OCI-LY1 (cell line): ENCODE measurements at regions not wholly inside any gene's neighbourhood (a gene's known extent, or its start where the extent isn't known, plus 50 kb on each side); places are given as distances from the start of the nearest gene placed in this dataset.

Experiments used
- H2AFZ ChIP-seq: fragments of 200-600 bp; sonication (generic), shearing (Covaris generic); 2 replicates; pipeline ENCODE4 v1.6.0; 2014; ENCODE audit warnings: antibody characterized with exemption, mild to moderate bottlenecking, low read length
- H3F3A ChIP-seq: fragments of 200-600 bp; sonication (generic), shearing (Covaris generic); 2 replicates; pipeline ENCODE4 v1.6.0; 2014; ENCODE audit warnings: mild to moderate bottlenecking, antibody characterized with exemption, low read length, moderate library complexity; ENCODE audit not compliant: insufficient read depth
- H3K27ac ChIP-seq: fragments of 200-600 bp; sonication (generic); 2 replicates; pipeline ENCODE4 v1.5.1; 2014; ENCODE audit warnings: low read length, mixed run types, mild to moderate bottlenecking, low read depth; ENCODE audit not compliant: poor library complexity, severe bottlenecking
- H3K27me3 ChIP-seq: fragments of 200-600 bp; sonication (generic); 2 replicates; pipeline ENCODE4 v1.6.0; 2014; ENCODE audit warnings: antibody characterized with exemption, mild to moderate bottlenecking, low read length, moderate library complexity; ENCODE audit not compliant: insufficient read depth
- H3K36me3 ChIP-seq: fragments of 200-600 bp; sonication (generic); 2 replicates; pipeline ENCODE4 v1.6.1; 2014; ENCODE audit warnings: mild to moderate bottlenecking, antibody characterized with exemption, low read length, moderate library complexity, mixed read lengths; ENCODE audit not compliant: insufficient read depth
- H3K4me1 ChIP-seq: fragments of 200-600 bp; sonication (generic); 2 replicates; pipeline ENCODE4 v1.5.1; 2014; ENCODE audit warnings: mild to moderate bottlenecking, low read length, moderate library complexity; ENCODE audit not compliant: insufficient read depth, severe bottlenecking
- H3K4me2 ChIP-seq: fragments of 200-600 bp; sonication (generic), shearing (Covaris generic); 2 replicates; pipeline ENCODE4 v1.6.1; 2014; ENCODE audit warnings: low read length
- H3K4me3 ChIP-seq: fragments of 200-600 bp; sonication (generic); 2 replicates; pipeline ENCODE4 v1.5.1; 2014; ENCODE audit warnings: low read length, low read depth, mild to moderate bottlenecking, mixed read lengths; ENCODE audit not compliant: poor library complexity, severe bottlenecking
- H3K79me2 ChIP-seq: fragments of 200-600 bp; shearing (Covaris generic); 2 replicates; pipeline ENCODE4 v1.6.1; 2016; ENCODE audit warnings: mixed run types, low read length, mixed read lengths; ENCODE audit not compliant: insufficient read depth
- H3K9ac ChIP-seq: fragments of 200-600 bp; sonication (generic), shearing (Covaris generic); 2 replicates; pipeline ENCODE4 v1.6.1; 2014; ENCODE audit warnings: mild to moderate bottlenecking, low read length, mixed read lengths
- H3K9me2 ChIP-seq: fragments of 200-600 bp; sonication (generic), shearing (Covaris generic); 2 replicates; pipeline ENCODE4 v1.6.1; 2014; ENCODE audit warnings: low read depth, mild to moderate bottlenecking, low read length, mixed read lengths
- H3K9me3 ChIP-seq: fragments of 200-600 bp; shearing (Covaris generic); 2 replicates; pipeline ENCODE4 v1.6.1; 2014; ENCODE audit warnings: low read length, mixed read lengths
- H4K20me1 ChIP-seq: fragments of 200-600 bp; sonication (generic), shearing (Covaris generic); 2 replicates; pipeline ENCODE4 v1.6.0; 2016; ENCODE audit warnings: mild to moderate bottlenecking, low read length; ENCODE audit not compliant: insufficient read depth
- CTCF ChIP-seq: fragments of 200-600 bp; sonication (generic), shearing (Covaris generic); IDR thresholded peaks from 2 replicates; pipeline ENCODE4 v1.5.1; 2017; ENCODE audit warnings: mild to moderate bottlenecking, antibody characterized with exemption, low read length, moderate library complexity, mixed read lengths
- EZH2 ChIP-seq: fragments of 200-600 bp; sonication (generic), shearing (Covaris generic); IDR thresholded peaks from 2 replicates; pipeline ENCODE4 v1.8.0; 2017; ENCODE audit warnings: borderline replicate concordance, mixed run types, mild to moderate bottlenecking, antibody characterized with exemption, low read length, moderate library complexity, mixed read lengths

GRCh38 chr2:106646605-106647004 lies 159.4 kb downstream of the CD8B2 start:
- Histone ChIP-seq H3K9ac (no peak overlapping the region), H2AFZ (no peak overlapping the region), H3F3A (no peaks in the 10 kb centered on the region), H3K27me3 (no peaks in the 10 kb centered on the region), H3K27ac (no peak overlapping the region), H3K9me2 (no peaks in the 10 kb centered on the region), H3K79me2 (no peaks in the 10 kb centered on the region), H3K4me3 (no peak overlapping the region), H3K4me2 (no peak overlapping the region), H3K4me1 (no peaks in the 10 kb centered on the region), H3K36me3 (no peaks in the 10 kb centered on the region), H4K20me1 (no peaks in the 10 kb centered on the region), H3K9me3 (no peaks in the 10 kb centered on the region)
- TF ChIP-seq CTCF (no peak), EZH2 (no peak)

- no peaks in the 10 kb centered on the region for H3K36me3 ChIP-seq
- no peaks in the 10 kb centered on the region for H3K79me2 ChIP-seq
- H3K9ac ChIP-seq = no peak overlapping the region
- H2AFZ ChIP-seq = no peak overlapping the region
- H3K4me3 ChIP-seq = no peak overlapping the region
- TF ChIP-seq EZH2 = no peak
- no peak for TF ChIP-seq CTCF
- H3K27me3 ChIP-seq = no peaks in the 10 kb centered on the region
- no peaks in the 10 kb centered on the region for H4K20me1 ChIP-seq
- no peak overlapping the region for H3K27ac ChIP-seq
- no peaks in the 10 kb centered on the region for H3K4me1 ChIP-seq
- no peaks in the 10 kb centered on the region for H3K9me3 ChIP-seq
- no peaks in the 10 kb centered on the region for H3F3A ChIP-seq
- no peaks in the 10 kb centered on the region for H3K9me2 ChIP-seq
- H3K4me2 ChIP-seq = no peak overlapping the region
These were observed 162.1 kb downstream of the CD8B2 start for GRCh38 chr2:106649306-106649705.

- Histone ChIP-seq H3K4me1 (no peaks in the 10 kb centered on the region), H3K27ac (no peak overlapping the region), H4K20me1 (no peaks in the 10 kb centered on the region), H3K9me3 (no peaks in the 10 kb centered on the region), H2AFZ (no peak overlapping the region), H3F3A (no peaks in the 10 kb centered on the region), H3K79me2 (no peaks in the 10 kb centered on the region), H3K4me3 (no peak overlapping the region), H3K9me2 (no peaks in the 10 kb centered on the region), H3K9ac (no peak overlapping the region), H3K4me2 (no peak overlapping the region), H3K36me3 (no peaks in the 10 kb centered on the region), H3K27me3 (no peaks in the 10 kb centered on the region)
- no peak for TF ChIP-seq CTCF
These were observed 166.3 kb downstream of the CD8B2 start for GRCh38 chr2:106653465-106653864.
